IMR-90 (cell line): ENCODE measurements at regions not wholly inside any gene's neighbourhood (a gene's known extent, or its start where the extent isn't known, plus 50 kb on each side); places are given as distances from the start of the nearest gene placed in this dataset.

Experiments
- ATAC-seq: fragments of 200-7000 bp; cut with Tn5 transposase; 2 replicates; pipeline ENCODE4 v1.9.1; 2020; ENCODE audit warnings: low read depth, mild to moderate bottlenecking, moderate library complexity
- BruUV-seq: library from RNA; stranded (reverse); fragments of 400-500 nt; replicated peaks from 2 replicates; lab custom pipeline; 2021; lab: Mats Ljungman, UMichigan
- CTCF ChIA-PET: fragments of 300-600 bp; formaldehyde crosslinking; extraction: SDS; loops from one replicate; lab custom pipeline; 2021; ENCODE audit warnings: antibody characterized with exemption; lab: Yijun Ruan, JAX
- POLR2A ChIA-PET: fragments of 300-600 bp; sonication (Branson Sonifier 250); formaldehyde crosslinking; loops from one replicate; lab custom pipeline; 2022; ENCODE audit warnings: antibody characterized with exemption; ENCODE audit not compliant: unreplicated experiment; lab: Charles Lee
- DNase-seq: peaks from one replicate; pipeline ENCODE4 v3.0.0; 2013
- H2AFZ ChIP-seq: replicated peaks from 2 replicates; pipeline ENCODE3; 2013; ENCODE audit warnings: low read length, mild to moderate bottlenecking; ENCODE audit not compliant: poor library complexity
- H2AK5ac ChIP-seq: 2 replicates; pipeline ENCODE4 v1.6.1; 2013; ENCODE audit warnings: low read depth, low read length, inconsistent platforms
- H2AK9ac ChIP-seq: replicated peaks from 2 replicates; pipeline ENCODE3; 2013; ENCODE audit warnings: mild to moderate bottlenecking, low read depth, low read length, moderate library complexity; ENCODE audit not compliant: poor library complexity
- H2BK120ac ChIP-seq: 2 replicates; pipeline ENCODE4 v1.6.1; 2013; ENCODE audit warnings: low read depth, low read length, inconsistent platforms
- H2BK15ac ChIP-seq: 3 replicates; pipeline ENCODE4 v1.6.1; 2013; ENCODE audit warnings: low read depth, low read length, inconsistent platforms
- H2BK20ac ChIP-seq: 2 replicates; pipeline ENCODE4 v1.6.1; 2013; ENCODE audit warnings: low read depth, mild to moderate bottlenecking, inconsistent platforms, low read length, moderate library complexity
- H2BK5ac ChIP-seq: 2 replicates; pipeline ENCODE4 v1.6.1; 2013; ENCODE audit warnings: mild to moderate bottlenecking, low read depth, low read length, inconsistent platforms; ENCODE audit not compliant: poor library complexity, severe bottlenecking
- H3K14ac ChIP-seq: replicated peaks from 2 replicates; pipeline ENCODE4 v1.6.1; 2013; ENCODE audit warnings: low read depth, low read length, inconsistent platforms
- H3K18ac ChIP-seq: 2 replicates; pipeline ENCODE4 v1.6.1; 2013; ENCODE audit warnings: low read depth, low read length, control low read depth
- H3K23ac ChIP-seq: 2 replicates; pipeline ENCODE4 v1.6.1; 2013; ENCODE audit warnings: low read depth, low read length, inconsistent platforms
- H3K27ac ChIP-seq: 2 replicates; pipeline ENCODE4 v1.5.1; 2013; ENCODE audit warnings: mild to moderate bottlenecking, control low read depth, low read length; ENCODE audit not compliant: insufficient read depth
- H3K27me3 ChIP-seq: 2 replicates; pipeline ENCODE4 v1.6.1; 2013; ENCODE audit warnings: low read length; ENCODE audit not compliant: control insufficient read depth, insufficient read depth
- H3K36me3 ChIP-seq: 2 replicates; pipeline ENCODE4 v1.6.1; 2013; ENCODE audit warnings: low read length, mixed read lengths; ENCODE audit not compliant: control insufficient read depth, insufficient read depth
- H3K4ac ChIP-seq: 2 replicates; pipeline ENCODE4 v1.6.1; 2013; ENCODE audit warnings: low read depth, low read length, inconsistent platforms
- H3K4me1 ChIP-seq: 2 replicates; pipeline ENCODE4 v1.6.1; 2013; ENCODE audit warnings: low read length, mixed read lengths; ENCODE audit not compliant: control insufficient read depth, insufficient read depth
- H3K4me2 ChIP-seq: 2 replicates; pipeline ENCODE4 v1.6.1; 2013; ENCODE audit warnings: low read depth, mild to moderate bottlenecking, control low read depth, low read length, moderate library complexity
- H3K4me3 ChIP-seq: 2 replicates; pipeline ENCODE4 v1.5.1; 2013; ENCODE audit warnings: low read depth, mild to moderate bottlenecking, control low read depth, low read length, moderate library complexity; ENCODE audit not compliant: insufficient read depth
- H3K56ac ChIP-seq: 2 replicates; pipeline ENCODE4 v1.6.1; 2013; ENCODE audit warnings: low read length, inconsistent platforms; ENCODE audit not compliant: insufficient read depth; ENCODE audit errors: extremely low read depth
- H3K79me1 ChIP-seq, 2 experiments: 2 replicates each; pipeline ENCODE4 v1.6.1; 2013; ENCODE audit warnings: low read length in 2 of 2, inconsistent platforms in 1 of 2, low read depth in 1 of 2
- H3K9ac ChIP-seq: 2 replicates; pipeline ENCODE4 v1.6.1; 2013; ENCODE audit warnings: low read depth, low read length, control low read depth
- H3K9me1 ChIP-seq: 2 replicates; pipeline ENCODE4 v1.6.1; 2013; ENCODE audit warnings: low read length, inconsistent platforms; ENCODE audit not compliant: insufficient read depth
- H3K9me3 ChIP-seq: 2 replicates; pipeline ENCODE4 v1.6.1; 2013; ENCODE audit warnings: low read length; ENCODE audit not compliant: control insufficient read depth, insufficient read depth
- H4K20me1 ChIP-seq: 2 replicates; pipeline ENCODE4 v1.6.1; 2013; ENCODE audit warnings: low read length, inconsistent platforms; ENCODE audit not compliant: insufficient read depth
- H4K5ac ChIP-seq: 2 replicates; pipeline ENCODE4 v1.6.1; 2013; ENCODE audit warnings: mild to moderate bottlenecking, low read depth, low read length, control low read depth
- H4K8ac ChIP-seq, 2 experiments: 2 replicates each; pipeline ENCODE4 v1.6.1; 2013; ENCODE audit warnings: low read depth in 2 of 2, low read length in 2 of 2, control low read depth in 1 of 2, inconsistent platforms in 1 of 2
- H4K91ac ChIP-seq: 2 replicates; pipeline ENCODE4 v1.6.1; 2013; ENCODE audit warnings: low read depth, low read length, inconsistent platforms; ENCODE audit not compliant: insufficient read depth
- BHLHE40 ChIP-seq: fragments of 150-350 bp; IDR thresholded peaks from 2 replicates; pipeline ENCODE4 v1.6.1; 2016; ENCODE audit warnings: mild to moderate bottlenecking, low read depth, low read length
- CEBPB ChIP-seq: IDR thresholded peaks from 2 replicates; pipeline ENCODE4 v1.6.1; 2012; ENCODE audit warnings: low read depth, low read length, improper control_type of control experiment
- CHD1 ChIP-seq: IDR thresholded peaks from 2 replicates; pipeline ENCODE4 v1.6.1; 2012; ENCODE audit warnings: low read depth, low read length, improper control_type of control experiment
- FOS ChIP-seq: fragments of 150-350 bp; IDR thresholded peaks from 2 replicates; pipeline ENCODE4 v1.6.1; 2016; ENCODE audit warnings: low read depth, low read length
- MAFK ChIP-seq: IDR thresholded peaks from 2 replicates; pipeline ENCODE4 v1.6.1; 2012; ENCODE audit warnings: low read depth, low read length, improper control_type of control experiment
- MAZ ChIP-seq: IDR thresholded peaks from 2 replicates; pipeline ENCODE4 v1.6.1; 2012; ENCODE audit warnings: low read depth, mild to moderate bottlenecking, low read length, improper control_type of control experiment, moderate library complexity, borderline replicate concordance
- MXI1 ChIP-seq: IDR thresholded peaks from 2 replicates; pipeline ENCODE4 v1.6.1; 2012; ENCODE audit warnings: low read depth, mild to moderate bottlenecking, low read length, moderate library complexity, borderline replicate concordance
- NFE2L2 ChIP-seq: fragments of 150-350 bp; IDR thresholded peaks from 2 replicates; pipeline ENCODE4 v1.6.1; 2016; ENCODE audit warnings: low read depth, mild to moderate bottlenecking, low read length
- POLR2A ChIP-seq: IDR thresholded peaks from 2 replicates; pipeline ENCODE4 v1.6.1; 2012; ENCODE audit warnings: mild to moderate bottlenecking, low read depth, low read length
- RAD21 ChIP-seq: IDR thresholded peaks from 2 replicates; pipeline ENCODE4 v1.6.1; 2012; ENCODE audit warnings: low read length, improper control_type of control experiment
- RCOR1 ChIP-seq: IDR thresholded peaks from 2 replicates; pipeline ENCODE4 v1.6.1; 2012; ENCODE audit warnings: mild to moderate bottlenecking, low read length, improper control_type of control experiment; ENCODE audit not compliant: insufficient replicate concordance
- RFX5 ChIP-seq: IDR thresholded peaks from 2 replicates; pipeline ENCODE4 v1.8.0; 2012; ENCODE audit warnings: low read depth, mild to moderate bottlenecking, low read length, moderate library complexity
- SMC3 ChIP-seq: fragments of 150-350 bp; IDR thresholded peaks from 2 replicates; pipeline ENCODE4 v1.6.1; 2016; ENCODE audit warnings: low read depth, mild to moderate bottlenecking, antibody characterized with exemption, low read length, moderate library complexity
- WGBS, 2 experiments: methylation state at CpG; one replicate each; pipeline versions ENCODE4 v1.1.5 to v1.1.7; 2013; ENCODE audit warnings: missing lambda C conversion rate in 2 of 2; ENCODE audit not compliant: insufficient read length in 1 of 2; ENCODE audit errors: extremely low coverage in 2 of 2; 5-methylcytosine and 5-hydroxymethylcytosine counted together
- dilution Hi-C: fragments of 300-500 bp; cut with HindIII; formaldehyde crosslinking; loops from one replicate; pipeline ENCODE4 v1.14.3; 2018; ENCODE audit warnings: low sequenced_read_pairs; ENCODE audit not compliant: unreplicated experiment
- in situ Hi-C: fragments of 300-500 bp; cut with MboI; formaldehyde crosslinking; loops from 3 replicates; pipeline ENCODE4 v1.14.3; 2019; ENCODE audit warnings: low sequenced_read_pairs, inconsistent platforms, mixed read lengths
- intact Hi-C: fragments of 100-400 bp; cut with micrococcal nuclease; formaldehyde crosslinking; loops from 2 replicates; pipeline ENCODE4 v1.10.0; 2022
- TF ChIP-seq, protein P1 (sequence below): fragments of 150-350 bp; IDR thresholded peaks from 2 replicates; pipeline ENCODE4 v1.6.1; 2017; ENCODE audit warnings: mild to moderate bottlenecking, antibody characterized with exemption, low read length, low read depth
- TF ChIP-seq, protein P2 (sequence below): fragments of 150-350 bp; IDR thresholded peaks from 2 replicates; pipeline ENCODE4 v1.6.1; 2016; ENCODE audit warnings: low read depth, mild to moderate bottlenecking, low read length, moderate library complexity, borderline replicate concordance
- TF ChIP-seq, protein P3 (sequence below): conservative IDR thresholded peaks from 2 replicates; pipeline ENCODE4 v1.5.1; 2012; ENCODE audit warnings: mild to moderate bottlenecking, low read depth, low read length, improper control_type of control experiment

GRCh38 chr18:41703744-41704530 is 251.1 kb upstream of the PIK3C3 start:
- DNase-seq (peak; percentile 3), ATAC-seq (no peak)
- no peak overlapping the region for H3K18ac ChIP-seq
- ChIA-PET POLR2A (no interaction called here), CTCF (no interaction called here)
- H2BK120ac ChIP-seq: no peak overlapping the region
- no peak overlapping the region for H3K4ac ChIP-seq
- no peak overlapping the region for H4K5ac ChIP-seq
- dilution Hi-C loops: no loop called here
- H3K27ac ChIP-seq: no peak overlapping the region
- no peak for TF ChIP-seq FOS
- TF ChIP-seq, protein P1, sequence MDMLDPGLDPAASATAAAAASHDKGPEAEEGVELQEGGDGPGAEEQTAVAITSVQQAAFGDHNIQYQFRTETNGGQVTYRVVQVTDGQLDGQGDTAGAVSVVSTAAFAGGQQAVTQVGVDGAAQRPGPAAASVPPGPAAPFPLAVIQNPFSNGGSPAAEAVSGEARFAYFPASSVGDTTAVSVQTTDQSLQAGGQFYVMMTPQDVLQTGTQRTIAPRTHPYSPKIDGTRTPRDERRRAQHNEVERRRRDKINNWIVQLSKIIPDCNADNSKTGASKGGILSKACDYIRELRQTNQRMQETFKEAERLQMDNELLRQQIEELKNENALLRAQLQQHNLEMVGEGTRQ: no peak
- TF ChIP-seq SMC3: no peak
- TF ChIP-seq MXI1: no peak
- no peak for TF ChIP-seq BHLHE40
- TF ChIP-seq MAZ: no peak
- TF ChIP-seq, protein P2, sequence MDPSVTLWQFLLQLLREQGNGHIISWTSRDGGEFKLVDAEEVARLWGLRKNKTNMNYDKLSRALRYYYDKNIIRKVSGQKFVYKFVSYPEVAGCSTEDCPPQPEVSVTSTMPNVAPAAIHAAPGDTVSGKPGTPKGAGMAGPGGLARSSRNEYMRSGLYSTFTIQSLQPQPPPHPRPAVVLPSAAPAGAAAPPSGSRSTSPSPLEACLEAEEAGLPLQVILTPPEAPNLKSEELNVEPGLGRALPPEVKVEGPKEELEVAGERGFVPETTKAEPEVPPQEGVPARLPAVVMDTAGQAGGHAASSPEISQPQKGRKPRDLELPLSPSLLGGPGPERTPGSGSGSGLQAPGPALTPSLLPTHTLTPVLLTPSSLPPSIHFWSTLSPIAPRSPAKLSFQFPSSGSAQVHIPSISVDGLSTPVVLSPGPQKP: no peak
- no peak for TF ChIP-seq RAD21
- no peak for TF ChIP-seq CEBPB
- TF ChIP-seq RCOR1: no peak
- no peak for TF ChIP-seq NFE2L2
- TF ChIP-seq RFX5: no peak
- no peak for TF ChIP-seq POLR2A
- TF ChIP-seq, protein P3, sequence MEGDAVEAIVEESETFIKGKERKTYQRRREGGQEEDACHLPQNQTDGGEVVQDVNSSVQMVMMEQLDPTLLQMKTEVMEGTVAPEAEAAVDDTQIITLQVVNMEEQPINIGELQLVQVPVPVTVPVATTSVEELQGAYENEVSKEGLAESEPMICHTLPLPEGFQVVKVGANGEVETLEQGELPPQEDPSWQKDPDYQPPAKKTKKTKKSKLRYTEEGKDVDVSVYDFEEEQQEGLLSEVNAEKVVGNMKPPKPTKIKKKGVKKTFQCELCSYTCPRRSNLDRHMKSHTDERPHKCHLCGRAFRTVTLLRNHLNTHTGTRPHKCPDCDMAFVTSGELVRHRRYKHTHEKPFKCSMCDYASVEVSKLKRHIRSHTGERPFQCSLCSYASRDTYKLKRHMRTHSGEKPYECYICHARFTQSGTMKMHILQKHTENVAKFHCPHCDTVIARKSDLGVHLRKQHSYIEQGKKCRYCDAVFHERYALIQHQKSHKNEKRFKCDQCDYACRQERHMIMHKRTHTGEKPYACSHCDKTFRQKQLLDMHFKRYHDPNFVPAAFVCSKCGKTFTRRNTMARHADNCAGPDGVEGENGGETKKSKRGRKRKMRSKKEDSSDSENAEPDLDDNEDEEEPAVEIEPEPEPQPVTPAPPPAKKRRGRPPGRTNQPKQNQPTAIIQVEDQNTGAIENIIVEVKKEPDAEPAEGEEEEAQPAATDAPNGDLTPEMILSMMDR: no peak
- TF ChIP-seq MAFK: no peak
- TF ChIP-seq CHD1: no peak
- H4K20me1 ChIP-seq: no peaks in the 10 kb centered on the region
- H3K4me1 ChIP-seq: no peaks in the 10 kb centered on the region
- no peak overlapping the region for H2BK15ac ChIP-seq
- no peak overlapping the region for H2AFZ ChIP-seq
- in situ Hi-C loops: loop anchor here (10.0 kb wide), 1 partner anchor 61 kb away; no protein-coding TSS in a partner anchor
- H4K91ac ChIP-seq: no peak overlapping the region
- no peak overlapping the region for H3K56ac ChIP-seq
- no peak overlapping the region for H3K14ac ChIP-seq
- intact Hi-C loops: no loop called here
- H3K79me1 ChIP-seq: no peaks in the 10 kb centered on the region
- no peak overlapping the region for H3K4me2 ChIP-seq
- no TSS peak for BruUV-seq
- H2BK20ac ChIP-seq: no peak overlapping the region
- H2BK5ac ChIP-seq: no peak overlapping the region
- H2AK9ac ChIP-seq: no peak overlapping the region
- H3K9me3 ChIP-seq: no peaks in the 10 kb centered on the region
- WGBS, 2 experiments: no CpG with 5 or more reads among the region's 2 CpGs
- no peak overlapping the region for H3K9ac ChIP-seq
- H3K9me1 ChIP-seq: no peaks in the 10 kb centered on the region
- no peak overlapping the region for H4K8ac ChIP-seq
- no peaks in the 10 kb centered on the region for H3K27me3 ChIP-seq
- H3K4me3 ChIP-seq: no peak overlapping the region
- no peak overlapping the region for H3K23ac ChIP-seq
- H3K36me3 ChIP-seq: no peaks in the 10 kb centered on the region
- no peak overlapping the region for H2AK5ac ChIP-seq
